NOMO-1 (cell line): ENCODE measurements at regions not wholly inside any gene's neighbourhood (a gene's known extent, or its start where the extent isn't known, plus 50 kb on each side); places are given as distances from the start of the nearest gene placed in this dataset.
"Not testable (repeated sequence)": the region's sequence is repeated elsewhere in the genome, so short reads cannot be mapped to it uniquely, and the experiment has no call there.

Experiments
- DNase-seq, 2 experiments: peaks; one replicate each; lab custom pipeline; 2025; ENCODE audit not compliant: unreplicated experiment in 2 of 2; lab: John Stamatoyannopoulos, UW

- DNase-seq: no peak
Measured at GRCh38 chr2:210954386-210954907, 398.0 kb downstream of the CPS1 start.

GRCh38 chr2:210955591-210955990 lies 399.2 kb downstream of the CPS1 start:
- no peak for DNase-seq

- no peak for DNase-seq
Measured at GRCh38 chr2:210956101-210956500, 399.7 kb downstream of the CPS1 start.

- no peak for DNase-seq
Measured at GRCh38 chr2:210961249-210961648, 404.9 kb downstream of the CPS1 start.

- DNase-seq: no peak
Measured at GRCh38 chr2:210963386-210963785, 407.0 kb downstream of the CPS1 start.

GRCh38 chr2:210964141-210964764 lies 407.9 kb downstream of the CPS1 start:
- no peak for DNase-seq

- no peak for DNase-seq
Measured at GRCh38 chr2:210965472-210965871, 409.1 kb downstream of the CPS1 start.

GRCh38 chr2:210966330-210966729 lies 409.9 kb downstream of the CPS1 start:
- DNase-seq: no peak

GRCh38 chr2:210971431-210971830 lies 415.0 kb downstream of the CPS1 start:
- DNase-seq: no peak

- DNase-seq: not testable (repeated sequence)
Measured at GRCh38 chr2:210986806-210987205, 430.4 kb downstream of the CPS1 start.

GRCh38 chr2:210991107-210991506 lies 434.7 kb downstream of the CPS1 start:
- no peak for DNase-seq

- DNase-seq: no peak
Measured at GRCh38 chr2:210994104-210994503, 437.7 kb downstream of the CPS1 start.

- DNase-seq: no peak
Measured at GRCh38 chr2:210997373-210997772, 441.0 kb downstream of the CPS1 start.

- no peak for DNase-seq
Measured at GRCh38 chr2:210998334-210998733, 441.9 kb downstream of the CPS1 start.

GRCh38 chr2:211014376-211014775 lies 458.0 kb downstream of the CPS1 start:
- DNase-seq: no peak

GRCh38 chr2:211014906-211015305 lies 458.5 kb downstream of the CPS1 start:
- DNase-seq: no peak

- DNase-seq: not testable (repeated sequence)
Measured at GRCh38 chr2:211025089-211025488, 468.7 kb downstream of the CPS1 start.

GRCh38 chr2:211026109-211026508 lies 469.7 kb downstream of the CPS1 start:
- no peak for DNase-seq

GRCh38 chr2:211027976-211028375 lies 471.6 kb downstream of the CPS1 start:
- no peak for DNase-seq

GRCh38 chr2:211033765-211034164 lies 477.4 kb downstream of the CPS1 start:
- DNase-seq: peak in 1 of 2 experiments; percentile 10

- DNase-seq: peak in 1 of 2 experiments; percentile 13
Measured at GRCh38 chr2:211035548-211036185, 479.3 kb downstream of the CPS1 start.

- DNase-seq: no peak
Measured at GRCh38 chr2:211045025-211045424, 488.6 kb downstream of the CPS1 start.
